SW 1271 (cell line): ENCODE measurements at regions not wholly inside any gene's neighbourhood (a gene's known extent, or its start where the extent isn't known, plus 50 kb on each side); places are given as distances from the start of the nearest gene placed in this dataset.
"Not testable (repeated sequence)": the region's sequence is repeated elsewhere in the genome, so short reads cannot be mapped to it uniquely, and the experiment has no call there.

Experiments used
- DNase-seq, 2 experiments: peaks; one replicate each; lab custom pipeline; 2025; lab: John Stamatoyannopoulos, UW

DNA sequence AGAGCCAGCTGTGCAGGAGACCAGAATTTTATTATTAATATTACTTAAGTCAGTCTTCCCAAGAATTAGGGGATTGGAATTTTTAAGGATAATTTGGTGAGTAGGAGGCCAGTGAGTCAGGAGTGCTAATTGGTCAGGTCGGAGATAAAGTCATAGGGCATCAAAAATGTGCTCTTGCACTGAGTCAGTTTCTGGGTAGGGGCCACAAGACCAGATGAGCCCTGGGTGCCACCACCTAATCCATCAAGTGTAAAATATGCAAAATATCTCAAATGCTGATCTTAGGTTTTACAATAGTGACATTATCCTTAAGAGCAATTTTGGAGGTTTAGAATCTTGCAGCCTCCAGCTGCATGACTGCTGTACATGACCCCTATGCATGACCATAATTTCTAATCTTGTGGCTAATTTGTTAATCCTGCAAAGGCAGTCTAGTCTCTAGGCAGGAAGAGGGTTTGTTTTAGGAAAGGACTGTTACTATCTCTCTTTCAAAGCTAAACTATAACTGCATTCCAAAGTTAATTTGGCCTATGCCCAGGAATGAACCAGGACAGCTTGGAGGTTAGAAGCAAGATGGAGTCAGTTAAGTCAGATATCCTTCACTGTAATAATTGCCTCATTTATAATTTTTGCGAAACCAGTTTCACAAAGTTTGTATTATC lies 215.9 kb downstream of the RNF152 start:
- no peak for DNase-seq

DNA sequence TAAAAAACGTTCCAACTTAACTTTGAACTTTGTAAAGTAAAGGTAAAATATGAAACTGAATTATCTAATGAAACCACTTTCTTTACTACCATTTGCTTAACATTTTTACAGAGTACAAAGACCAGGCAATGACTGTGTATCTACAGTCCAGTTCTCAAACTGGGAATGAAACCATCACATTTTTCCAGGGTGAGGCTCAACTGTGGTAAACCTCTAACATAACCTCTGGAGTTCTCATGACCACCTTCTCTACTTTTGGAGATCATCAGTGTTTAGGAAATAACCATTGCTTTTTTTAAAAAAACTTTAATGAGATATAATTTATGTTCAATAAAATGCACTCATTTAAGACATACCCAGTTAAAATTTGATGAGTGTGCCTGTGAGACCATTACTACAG lies 223.5 kb downstream of the RNF152 start:
- no peak for DNase-seq

DNA sequence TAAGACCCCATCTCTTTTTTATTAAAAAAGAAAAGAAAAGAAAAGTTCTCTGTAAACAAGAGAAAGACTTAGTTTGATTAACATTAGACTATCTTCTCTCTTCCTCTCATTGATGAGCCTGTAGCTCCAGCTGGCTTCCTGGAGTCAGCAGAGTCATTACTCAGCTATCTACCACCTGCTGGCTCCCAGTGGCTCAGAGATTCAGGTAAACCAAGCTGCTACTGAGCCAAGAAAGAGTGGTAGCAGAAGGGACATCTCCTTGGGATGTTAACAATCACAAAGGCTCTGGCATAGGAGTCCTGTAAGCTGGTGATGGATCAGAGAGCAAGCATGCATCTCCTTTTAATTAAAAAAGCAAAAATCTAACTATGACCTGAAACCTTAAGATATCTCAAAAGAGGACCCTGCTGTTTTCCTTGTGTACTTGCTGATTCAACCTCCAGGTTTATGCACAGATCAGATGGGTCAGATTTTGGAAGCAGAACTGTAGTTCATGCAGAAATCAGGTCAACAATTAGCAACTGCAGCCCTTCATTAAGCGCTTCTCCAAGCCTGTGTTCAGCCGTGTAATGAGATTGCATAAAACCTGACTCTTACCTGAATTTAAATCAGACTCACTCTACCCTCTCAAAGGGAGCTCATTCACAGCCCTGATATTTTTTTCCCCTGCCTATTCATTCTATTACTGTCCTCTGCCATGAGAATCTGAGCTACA lies 225.8 kb downstream of the RNF152 start:
- DNase-seq: no peak

DNA sequence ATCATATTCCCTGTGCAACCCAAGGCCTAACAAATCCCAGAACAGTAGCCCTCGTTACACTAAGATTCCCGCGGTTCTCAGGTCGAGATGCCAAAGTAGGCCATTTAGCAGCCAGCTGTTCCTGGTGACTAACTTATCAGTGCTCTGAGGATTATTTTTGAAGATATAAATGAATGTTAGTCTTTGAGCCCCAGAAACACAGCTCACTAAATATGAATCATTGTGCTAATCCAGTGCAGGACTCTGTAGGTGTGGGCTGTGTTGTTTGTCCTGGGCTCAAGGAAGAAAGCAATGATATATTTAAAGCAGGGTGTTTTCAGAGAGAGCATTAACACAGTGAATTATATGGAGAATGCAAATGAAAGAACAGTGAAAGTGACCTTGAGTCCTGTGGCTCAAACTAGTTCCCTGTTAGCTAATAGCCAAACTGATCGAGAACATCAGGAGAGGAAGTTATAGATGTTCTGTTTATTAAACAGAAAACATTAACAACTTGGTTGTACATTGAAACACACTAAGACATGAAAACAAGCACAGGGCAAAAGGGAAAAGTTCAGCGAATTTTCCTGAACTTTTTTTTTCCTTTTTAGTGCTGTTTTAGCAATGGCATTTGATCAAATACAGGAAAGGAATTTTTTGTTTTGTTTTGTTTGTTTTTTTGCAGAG lies 228.3 kb downstream of the RNF152 start:
- no peak for DNase-seq

DNA sequence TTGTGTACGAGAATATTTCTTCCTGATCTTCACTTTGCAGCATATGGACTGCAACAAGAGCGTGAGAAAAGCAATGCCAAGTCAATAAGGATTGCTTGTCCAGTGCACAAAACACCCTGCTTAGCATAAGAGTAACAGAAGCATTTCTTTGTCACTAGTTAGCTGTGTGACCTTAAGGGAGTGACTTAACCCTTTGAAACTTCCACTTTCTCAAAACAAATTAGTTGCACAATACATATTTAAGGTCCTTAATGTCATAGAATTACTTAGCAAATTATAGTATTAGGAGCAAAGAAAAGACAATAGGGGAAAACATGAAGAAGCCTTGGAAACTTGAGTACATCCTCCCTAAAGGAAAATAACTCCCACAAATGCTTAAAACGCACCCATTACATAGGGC lies 230.1 kb downstream of the RNF152 start:
- no peak for DNase-seq

DNA sequence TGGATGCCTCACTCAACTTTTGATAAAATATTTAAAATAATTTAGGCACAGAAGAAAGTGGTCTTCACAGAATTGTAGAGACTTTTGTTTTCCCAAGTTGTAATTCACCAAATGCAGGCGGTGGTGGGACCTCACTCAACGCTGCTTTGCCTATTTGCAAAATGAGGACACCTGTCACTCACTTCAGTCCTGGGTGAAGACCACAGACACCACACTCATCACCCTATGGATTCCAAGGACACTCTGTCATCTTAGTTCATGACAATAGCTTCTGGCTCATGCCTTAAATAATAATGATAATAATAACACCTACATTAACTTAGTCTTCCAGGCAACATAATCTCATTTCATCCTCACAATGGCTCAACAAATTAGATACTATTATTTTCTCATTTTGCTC lies 234.4 kb downstream of the RNF152 start:
- DNase-seq: no peak

DNA sequence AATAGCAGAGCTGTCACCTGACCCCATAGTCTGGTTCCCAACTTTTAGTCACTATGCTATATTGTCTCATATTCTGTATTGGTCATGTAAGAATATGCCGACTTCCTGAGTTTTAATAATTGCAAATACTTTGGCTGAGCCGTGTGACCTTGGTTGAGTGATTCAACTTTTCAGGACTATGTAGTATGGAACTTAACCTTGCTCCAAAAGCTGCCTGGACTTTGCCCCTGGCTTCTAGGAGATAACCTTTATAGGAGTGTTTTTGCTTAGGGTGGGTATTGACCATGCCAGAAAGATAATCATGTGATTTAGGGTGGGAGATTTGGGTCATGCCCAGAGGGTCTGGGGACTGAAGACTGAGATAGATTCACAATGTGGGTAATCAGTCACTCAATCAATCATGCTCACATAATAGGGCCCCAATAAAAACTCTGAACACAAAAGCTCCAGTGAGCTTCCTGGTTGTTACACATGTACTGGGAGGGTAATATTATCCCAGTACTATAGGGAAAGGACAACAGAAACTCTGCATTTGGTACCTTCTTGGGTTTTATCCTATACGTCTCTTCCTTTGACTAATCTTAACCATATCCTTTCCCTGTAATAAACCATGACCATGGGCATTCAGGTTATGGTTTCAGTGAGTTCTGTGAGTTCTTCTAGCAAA lies 235.6 kb downstream of the RNF152 start:
- no peak for DNase-seq

DNA sequence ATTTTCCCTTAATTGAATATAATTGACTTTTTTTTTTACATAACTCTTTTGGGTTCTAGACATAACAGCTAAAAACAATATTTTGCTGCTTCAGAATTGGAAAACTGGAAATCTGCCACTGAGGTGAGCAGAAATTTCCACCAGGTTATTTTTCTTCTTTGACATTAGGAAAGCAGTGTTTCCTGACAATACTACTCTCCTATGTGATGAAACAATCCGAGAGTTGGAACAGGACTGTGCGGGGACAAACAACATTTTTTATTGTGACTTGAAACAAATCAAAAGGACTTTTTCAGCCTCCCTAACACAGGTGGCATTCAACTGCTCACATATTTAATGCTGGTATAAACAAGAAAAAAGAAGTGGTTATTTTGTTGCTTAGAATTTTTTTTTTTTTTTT lies 237.2 kb downstream of the RNF152 start:
- no peak for DNase-seq

DNA sequence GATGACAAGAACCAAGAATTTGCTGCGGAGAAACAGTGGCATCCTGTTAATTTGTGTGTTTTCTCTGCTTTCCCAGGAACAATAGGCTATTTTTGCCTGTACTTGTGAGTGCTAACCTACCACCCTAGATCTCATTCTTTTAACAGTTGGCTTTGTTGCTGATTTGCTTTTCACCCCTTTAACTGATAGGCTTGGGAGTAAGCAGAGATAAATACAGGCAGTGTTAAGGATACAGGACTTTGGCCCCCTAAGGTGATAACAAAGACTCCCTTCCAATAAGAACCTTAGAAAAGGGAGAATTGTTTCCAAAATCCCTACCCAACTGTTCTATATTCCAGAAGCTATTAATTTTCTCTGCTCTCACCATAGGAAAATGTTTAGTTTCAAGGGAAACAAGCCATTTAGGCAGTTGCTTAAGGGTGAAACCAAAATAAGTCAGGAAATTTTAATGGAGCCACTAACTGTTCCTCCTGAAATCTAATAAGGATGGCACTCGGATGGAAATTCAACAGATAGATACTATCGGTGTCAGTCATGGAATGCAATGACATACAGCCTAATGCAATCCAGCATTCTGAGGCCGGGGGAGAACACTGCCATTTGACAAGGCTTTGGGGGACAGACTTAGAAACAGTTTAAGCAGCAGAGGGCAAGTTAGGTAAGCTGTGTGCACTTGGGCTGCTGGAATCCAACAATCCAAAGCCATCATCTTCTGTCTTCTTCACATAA lies 238.8 kb downstream of the RNF152 start:
- no peak for DNase-seq

DNA sequence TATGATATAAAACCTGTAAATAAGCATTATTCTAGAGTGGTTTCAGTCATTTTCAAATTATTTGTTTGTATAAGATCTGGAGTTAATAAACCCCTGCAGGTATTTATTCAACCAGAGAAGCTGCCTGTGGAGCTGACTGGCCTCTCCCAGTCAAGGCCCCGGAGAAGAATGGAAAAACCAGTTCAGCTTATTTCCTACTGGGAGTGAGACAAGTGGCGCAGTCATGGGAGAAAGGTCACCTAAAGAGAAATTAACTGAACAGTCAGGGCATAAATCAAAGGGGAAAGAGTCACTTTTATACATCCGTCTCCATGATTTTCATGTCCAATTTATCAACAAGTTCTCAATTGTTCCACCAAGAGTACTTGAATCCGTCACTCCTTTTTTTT lies 240.9 kb downstream of the RNF152 start:
- DNase-seq: no peak

DNA sequence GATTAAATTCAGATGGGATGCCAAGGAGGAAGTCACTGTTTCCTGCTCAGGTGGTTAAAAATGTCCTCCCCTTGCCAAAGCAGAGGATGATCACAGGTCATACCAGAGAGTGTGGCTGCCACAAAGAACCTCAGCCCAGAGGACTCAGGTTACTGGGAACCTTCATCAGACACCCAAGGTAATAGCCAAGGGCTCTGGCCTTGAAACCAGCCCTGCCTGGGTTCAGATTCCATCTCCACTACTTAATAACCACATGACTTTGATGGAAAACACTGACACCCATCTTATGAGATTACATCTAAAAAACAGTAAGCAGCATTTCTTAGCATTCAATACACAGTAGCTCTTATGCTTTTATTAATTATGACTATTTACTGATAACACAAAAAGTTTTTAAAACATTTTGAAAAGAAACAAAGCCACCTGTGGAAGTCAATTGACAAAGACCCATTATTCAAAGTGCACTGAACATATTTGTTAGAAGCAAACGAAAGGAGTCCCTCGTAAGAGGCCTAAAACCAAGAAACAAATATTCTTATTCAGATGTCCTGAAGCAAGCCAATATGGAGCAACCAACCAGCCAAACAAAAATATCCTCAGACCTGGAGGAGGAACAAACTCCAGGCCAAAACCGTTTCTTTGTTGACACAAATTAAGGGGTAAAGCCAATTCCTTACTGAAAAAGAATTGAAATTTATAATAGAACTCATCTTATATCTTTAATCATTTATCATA lies 241.5 kb downstream of the RNF152 start:
- DNase-seq: no peak

DNA sequence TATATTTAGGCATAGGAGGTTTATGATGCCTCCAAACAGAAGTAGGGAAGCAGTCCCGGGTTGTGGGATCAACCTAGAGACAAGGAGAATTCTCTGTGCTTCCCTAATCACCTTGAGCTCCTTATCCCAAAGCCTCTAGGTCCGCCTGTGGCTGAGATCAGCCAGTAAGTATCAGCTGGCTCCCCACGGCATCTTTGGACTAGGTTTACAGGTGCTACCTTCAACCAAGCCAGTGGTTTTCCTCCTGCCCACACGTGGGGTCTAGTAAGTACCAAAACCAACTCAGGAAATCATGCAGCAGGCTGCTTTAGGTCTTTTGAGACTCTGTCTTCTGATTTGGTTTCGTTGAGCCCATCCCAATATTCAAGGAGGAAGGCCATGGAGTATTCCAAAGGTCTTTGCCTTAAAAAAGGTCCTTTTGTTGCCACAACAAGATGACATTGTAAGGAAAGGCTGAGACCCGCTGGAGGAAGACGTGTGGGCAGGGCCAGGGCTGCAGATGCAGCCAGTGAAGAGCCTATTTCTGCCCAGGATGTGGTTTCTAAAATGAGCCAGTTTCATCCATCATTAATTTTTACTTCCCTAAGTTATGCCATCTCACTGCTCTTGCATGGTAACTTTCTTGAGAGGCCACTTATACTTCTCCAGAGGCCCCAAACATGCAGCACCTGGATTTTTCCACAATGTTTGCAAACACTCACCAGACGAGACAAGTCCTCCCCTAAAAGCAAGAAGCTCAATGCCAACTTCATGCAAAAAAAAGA lies 248.7 kb downstream of the RNF152 start:
- DNase-seq: no peak

DNA sequence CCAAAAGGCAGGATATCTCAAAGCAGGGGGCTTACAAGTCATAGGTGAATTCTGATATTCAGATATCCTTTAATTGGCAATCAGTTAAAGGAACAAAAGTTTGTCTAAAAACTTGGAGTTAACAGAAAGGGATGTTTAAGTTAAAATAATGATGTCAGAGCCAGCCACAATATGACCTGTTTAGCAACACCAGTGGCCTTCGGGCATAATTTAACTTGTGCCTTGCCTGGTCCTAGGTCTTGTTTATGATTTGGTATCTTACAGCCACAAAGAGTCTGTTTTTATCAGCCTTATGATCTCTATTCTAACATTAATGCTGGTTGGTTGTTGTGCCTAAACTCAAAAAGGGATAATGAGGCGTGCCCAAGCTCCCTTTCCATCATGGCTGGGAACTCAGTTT lies 252.9 kb downstream of the RNF152 start:
- DNase-seq: no peak

DNA sequence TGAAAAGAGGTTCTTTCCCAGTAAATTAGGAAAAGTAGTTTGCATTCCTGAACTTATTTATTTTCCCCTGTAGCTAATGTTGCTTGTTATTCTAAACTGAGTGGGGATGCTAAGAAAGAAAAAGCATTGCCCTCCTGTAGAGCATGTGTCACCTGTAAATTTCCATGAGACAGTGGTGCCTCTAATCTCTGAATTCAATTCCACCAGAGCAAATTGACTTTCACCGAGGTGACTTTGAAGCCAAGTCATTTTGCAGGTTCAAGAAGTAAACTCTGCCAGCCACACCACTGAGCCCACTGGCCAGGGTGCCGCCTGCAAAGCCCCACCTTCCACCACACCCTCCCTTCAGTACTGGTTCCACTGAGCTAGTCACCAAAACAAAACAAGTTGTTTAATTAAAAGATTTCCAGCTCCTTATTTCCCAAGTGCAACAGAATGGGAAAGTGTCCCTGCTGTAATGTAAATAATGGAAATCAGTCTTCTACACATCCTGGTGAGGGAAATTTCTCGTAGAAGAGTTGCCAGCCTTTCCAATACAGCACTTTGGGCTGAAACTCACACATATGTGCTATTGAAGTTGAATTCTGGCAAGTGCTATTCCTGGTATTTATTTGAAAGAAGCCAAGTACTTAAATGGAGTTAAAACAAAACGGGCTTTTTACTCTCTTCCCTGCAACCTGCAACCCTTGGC lies 254.8 kb downstream of the RNF152 start:
- no peak for DNase-seq

DNA sequence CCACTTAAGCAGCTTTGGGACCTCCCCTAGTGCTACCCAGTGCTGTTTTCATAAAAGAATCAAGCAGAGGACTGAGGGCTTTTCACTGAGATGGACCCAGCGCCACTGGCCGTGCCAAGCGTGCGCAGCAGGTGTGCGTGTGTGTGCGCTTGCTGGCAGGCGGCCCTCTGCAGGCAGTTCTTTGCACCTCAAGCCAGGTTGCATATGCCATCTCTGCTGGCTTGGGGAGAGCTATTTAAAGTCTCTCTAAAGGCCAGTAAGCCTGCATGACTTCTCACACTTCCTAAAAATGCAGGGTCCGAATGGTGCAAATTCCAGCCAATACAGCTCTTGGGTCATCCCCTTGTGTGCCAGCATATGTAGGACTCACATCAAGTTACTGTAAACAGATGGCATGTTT lies 255.5 kb downstream of the RNF152 start:
- no peak for DNase-seq

DNA sequence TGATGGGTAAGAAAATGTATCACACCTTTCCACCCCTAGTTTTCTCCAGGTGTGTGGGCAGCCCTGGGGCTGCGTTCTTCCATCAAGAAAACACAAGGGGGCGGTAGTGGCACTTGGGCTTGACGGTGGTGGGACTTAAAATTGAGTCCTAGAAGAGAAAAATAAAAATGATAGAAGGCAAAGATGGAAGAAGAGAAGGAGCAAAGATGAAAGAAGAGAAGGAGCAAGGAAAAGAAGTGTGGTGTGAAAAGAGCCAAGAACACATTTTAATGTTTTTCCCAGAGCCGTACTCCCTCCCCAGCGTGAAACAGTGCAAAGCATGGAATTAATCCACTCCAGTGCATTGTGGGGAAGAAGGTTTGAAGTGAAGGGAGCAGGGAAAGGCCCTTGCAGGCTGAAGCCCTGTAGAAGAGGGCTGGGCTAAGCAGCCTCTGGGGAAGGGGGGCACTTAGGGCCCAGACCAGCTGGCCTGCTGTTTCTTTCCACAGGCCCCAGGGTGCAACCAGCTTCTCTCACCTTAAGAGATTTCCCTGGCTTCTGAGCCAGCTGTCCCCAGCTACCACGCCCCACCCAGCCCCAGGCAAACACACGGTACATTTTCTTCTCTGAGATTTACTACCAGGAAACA lies 256.8 kb downstream of the RNF152 start:
- DNase-seq: peak in 1 of 2 experiments; percentile 6

DNA sequence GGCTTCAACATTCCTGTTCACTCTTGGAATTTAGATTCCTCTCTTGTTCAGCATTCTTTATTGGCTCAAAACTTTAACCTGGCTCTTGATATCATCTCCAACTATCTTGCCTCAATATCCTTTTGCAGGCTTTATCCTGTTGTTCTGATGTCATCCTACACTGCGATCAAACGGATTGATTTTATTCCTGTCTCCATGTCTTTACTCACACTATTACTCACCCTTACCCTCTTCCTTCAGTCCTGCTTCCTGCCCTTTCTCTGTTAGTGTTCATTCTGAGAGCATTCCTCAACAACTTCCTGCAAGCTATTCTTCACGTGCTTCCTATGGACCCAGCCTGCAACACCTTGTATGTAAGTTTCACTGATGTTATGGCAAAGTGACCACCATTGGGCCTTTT lies 264.7 kb downstream of the RNF152 start:
- no peak for DNase-seq

DNA sequence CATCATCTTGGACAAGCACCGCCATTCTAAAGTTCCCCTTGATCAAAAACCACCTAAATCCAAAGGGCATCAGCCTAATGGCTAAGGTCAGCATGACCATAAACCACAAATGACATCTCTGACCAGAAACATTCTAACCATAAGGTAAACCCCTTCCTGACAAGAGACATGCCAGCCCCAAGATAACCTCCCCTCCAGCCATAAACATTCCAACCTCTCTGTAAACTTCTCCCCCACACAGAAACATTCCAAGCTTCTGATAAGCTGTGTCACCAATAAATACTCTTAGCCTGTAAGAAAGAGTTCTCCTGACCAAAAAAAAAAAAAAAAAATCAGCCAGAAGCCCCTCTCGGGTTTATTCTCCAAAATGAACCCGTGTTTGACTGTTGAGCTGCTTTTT lies 268.2 kb downstream of the RNF152 start:
- not testable (repeated sequence) for DNase-seq

DNA sequence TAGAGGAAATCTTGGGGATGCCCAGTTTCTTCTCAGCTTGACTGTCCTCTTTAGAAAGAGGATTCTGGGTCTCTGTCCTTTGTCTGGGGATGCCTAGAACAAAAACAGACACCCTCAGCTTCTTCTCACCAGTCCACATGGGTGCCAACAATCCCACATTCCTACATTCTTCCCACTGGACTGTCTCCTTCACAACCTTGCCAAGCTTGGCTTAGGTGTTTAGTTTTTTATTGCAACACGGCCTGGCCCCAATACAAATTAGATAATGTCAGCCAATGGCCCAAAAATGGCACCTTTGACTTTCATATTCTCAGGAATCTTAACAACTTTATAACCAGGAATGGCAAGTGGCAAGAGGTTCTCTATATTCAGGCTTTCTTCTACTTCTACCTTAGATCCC lies 273.0 kb downstream of the RNF152 start:
- no peak for DNase-seq

DNA sequence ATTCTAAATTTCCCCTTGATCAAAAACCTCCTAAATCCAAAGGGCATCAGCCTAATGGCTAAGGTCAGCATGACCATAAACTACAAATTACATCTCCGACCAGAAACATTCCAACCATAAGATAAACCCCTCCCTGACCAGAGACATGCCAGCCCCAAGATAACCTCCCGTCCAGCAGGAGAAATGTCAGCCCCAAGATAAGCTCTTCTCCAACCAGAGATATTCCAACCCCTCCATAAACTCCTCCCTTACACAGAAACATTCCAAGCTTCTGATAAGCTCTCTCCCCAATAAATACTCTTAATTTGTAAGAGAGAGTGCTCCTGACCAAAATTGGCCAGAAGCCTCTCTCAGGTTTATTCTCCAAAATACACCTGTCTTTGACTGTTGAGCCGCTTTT lies 274.0 kb downstream of the RNF152 start:
- DNase-seq: no peak
